ENCODE measurements at regions not wholly inside any gene's neighbourhood (a gene's known extent, or its start where the extent isn't known, plus 50 kb on each side); places are given as distances from the start of the nearest gene placed in this dataset.

DNA sequence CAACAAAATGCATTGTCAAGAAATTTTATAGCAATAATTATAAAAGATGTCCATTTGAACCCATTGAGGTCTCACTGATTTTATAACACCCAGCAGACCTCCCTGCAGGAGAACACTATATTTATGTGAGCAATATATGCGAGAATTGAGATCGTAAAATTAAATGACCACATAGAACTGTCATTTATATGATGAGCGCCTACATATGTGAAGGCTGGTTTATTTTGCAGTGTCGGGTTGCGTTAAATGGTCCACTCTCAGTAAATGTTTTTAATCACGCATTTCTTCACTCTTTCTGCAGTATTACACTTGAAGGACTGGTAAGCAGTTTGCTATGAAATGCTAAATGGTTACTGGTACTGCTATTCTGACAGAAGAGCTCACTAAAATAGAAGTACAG is 408.5 kb upstream of the AGTR1 start:
- TF ChIP-seq, protein P1, sequence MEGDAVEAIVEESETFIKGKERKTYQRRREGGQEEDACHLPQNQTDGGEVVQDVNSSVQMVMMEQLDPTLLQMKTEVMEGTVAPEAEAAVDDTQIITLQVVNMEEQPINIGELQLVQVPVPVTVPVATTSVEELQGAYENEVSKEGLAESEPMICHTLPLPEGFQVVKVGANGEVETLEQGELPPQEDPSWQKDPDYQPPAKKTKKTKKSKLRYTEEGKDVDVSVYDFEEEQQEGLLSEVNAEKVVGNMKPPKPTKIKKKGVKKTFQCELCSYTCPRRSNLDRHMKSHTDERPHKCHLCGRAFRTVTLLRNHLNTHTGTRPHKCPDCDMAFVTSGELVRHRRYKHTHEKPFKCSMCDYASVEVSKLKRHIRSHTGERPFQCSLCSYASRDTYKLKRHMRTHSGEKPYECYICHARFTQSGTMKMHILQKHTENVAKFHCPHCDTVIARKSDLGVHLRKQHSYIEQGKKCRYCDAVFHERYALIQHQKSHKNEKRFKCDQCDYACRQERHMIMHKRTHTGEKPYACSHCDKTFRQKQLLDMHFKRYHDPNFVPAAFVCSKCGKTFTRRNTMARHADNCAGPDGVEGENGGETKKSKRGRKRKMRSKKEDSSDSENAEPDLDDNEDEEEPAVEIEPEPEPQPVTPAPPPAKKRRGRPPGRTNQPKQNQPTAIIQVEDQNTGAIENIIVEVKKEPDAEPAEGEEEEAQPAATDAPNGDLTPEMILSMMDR (IDR thresholded peaks at IDR 0.05; ENCODE audit: insufficient read depth, low read length), result no peak
- H3K4me3 ChIP-seq (ENCODE audit: low read depth, low read length), result no peak overlapping the region
- no peak for DNase-seq (ENCODE audit: low read depth)

DNA sequence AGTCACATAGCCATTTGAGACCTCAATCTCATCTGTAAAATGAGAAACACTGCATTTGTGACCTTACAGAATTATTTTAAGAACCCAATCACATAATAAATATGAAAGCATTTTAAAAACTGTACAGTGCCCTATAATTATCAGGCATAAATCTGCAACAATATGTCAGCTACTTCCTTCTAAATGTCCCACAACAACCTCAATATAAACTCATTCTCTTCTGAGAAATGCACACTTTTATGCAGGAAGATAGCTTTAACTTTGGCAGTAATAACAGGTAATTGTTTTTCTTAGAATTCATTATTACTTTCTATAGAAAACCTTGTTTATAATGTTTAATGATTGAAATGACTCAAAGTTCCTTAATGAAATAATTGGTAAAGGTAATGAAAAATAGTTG is 400.7 kb upstream of the AGTR1 start:
- no peak for DNase-seq (ENCODE audit: low read depth)
- TF ChIP-seq, protein P1 (IDR thresholded peaks at IDR 0.05; ENCODE audit: insufficient read depth, low read length), result no peak
- H3K4me3 ChIP-seq (ENCODE audit: low read depth, low read length), result no peak overlapping the region

DNA sequence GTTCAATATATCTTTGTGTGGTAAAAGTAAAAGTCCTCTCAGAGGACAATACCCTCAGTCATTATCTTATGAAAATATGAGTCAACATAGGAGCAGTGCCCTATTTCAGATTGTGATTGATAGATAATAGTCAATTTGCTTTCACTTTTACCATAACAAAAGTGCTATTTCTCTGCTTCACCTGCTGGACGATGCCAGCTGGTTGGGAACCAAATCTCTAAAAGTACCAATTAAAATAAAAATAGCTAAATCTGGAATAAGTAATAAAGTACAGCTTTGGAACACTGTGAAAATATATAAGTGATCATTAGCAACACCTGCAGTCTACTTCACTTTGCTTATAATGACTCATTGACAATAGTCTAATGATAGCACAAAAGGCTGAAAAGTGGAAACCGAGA is 390.3 kb upstream of the AGTR1 start:
- H3K4me3 ChIP-seq (ENCODE audit: low read depth, low read length), result no peak overlapping the region
- TF ChIP-seq, protein P1 (IDR thresholded peaks at IDR 0.05; ENCODE audit: insufficient read depth, low read length), result no peak
- no peak for DNase-seq (ENCODE audit: low read depth)

DNA sequence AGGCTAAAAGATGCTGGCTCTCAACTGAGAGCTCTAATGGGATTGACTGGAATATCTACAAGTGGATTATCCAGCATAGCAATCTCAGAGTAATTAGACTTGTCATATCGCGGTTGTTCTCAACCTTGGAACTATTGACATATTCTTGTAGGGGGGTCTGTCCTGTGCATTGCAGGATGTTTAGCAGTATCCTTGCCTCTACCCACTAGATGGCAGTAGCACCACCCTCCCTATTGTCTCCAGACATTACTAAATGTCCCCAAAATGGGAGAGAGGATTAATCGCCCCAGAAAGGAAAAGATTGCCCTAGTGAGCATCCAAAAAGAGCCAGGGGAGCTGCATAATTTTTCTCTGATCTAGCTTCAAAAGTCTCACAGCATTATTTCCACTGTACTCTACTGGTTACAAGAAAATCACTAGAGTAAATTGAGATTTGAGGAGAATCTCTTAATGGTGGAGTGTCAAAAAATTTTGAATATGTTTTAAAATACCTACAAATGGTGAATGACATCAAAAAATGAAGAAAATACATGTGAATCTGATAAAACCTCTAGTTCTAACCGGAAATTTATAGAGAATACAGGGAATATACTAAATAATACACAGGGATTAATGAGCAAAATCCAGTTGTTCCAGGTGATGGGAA is 388.2 kb upstream of the AGTR1 start:
- peak; percentile 65 for DNase-seq (ENCODE audit: low read depth)
- H3K4me3 ChIP-seq (ENCODE audit: low read depth, low read length), result no peak overlapping the region
- TF ChIP-seq, protein P1 (IDR thresholded peaks at IDR 0.05; ENCODE audit: insufficient read depth, low read length), result peak; percentile 90

DNA sequence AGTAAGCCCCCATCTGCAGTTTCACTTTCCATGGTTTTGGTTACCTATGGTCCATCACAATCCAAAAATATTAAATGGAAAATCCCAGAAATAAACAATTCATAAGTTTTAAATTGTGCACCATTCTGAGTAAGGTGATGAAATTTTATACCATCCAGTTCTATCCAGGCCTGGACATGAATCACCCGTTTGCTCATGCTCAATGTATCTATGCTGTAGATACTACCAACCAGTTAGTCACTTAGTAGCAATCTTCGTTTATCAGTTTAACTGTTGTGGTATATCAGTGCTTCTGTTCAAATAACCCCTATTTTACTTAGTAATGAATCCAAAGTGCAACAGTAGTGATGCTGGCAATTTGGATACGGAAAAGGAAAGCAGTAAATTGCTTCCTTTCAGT is 381.9 kb upstream of the AGTR1 start:
- H3K4me3 ChIP-seq (ENCODE audit: low read depth, low read length), result no peak overlapping the region
- TF ChIP-seq, protein P1 (IDR thresholded peaks at IDR 0.05; ENCODE audit: insufficient read depth, low read length), result no peak
- no peak for DNase-seq (ENCODE audit: low read depth)

DNA sequence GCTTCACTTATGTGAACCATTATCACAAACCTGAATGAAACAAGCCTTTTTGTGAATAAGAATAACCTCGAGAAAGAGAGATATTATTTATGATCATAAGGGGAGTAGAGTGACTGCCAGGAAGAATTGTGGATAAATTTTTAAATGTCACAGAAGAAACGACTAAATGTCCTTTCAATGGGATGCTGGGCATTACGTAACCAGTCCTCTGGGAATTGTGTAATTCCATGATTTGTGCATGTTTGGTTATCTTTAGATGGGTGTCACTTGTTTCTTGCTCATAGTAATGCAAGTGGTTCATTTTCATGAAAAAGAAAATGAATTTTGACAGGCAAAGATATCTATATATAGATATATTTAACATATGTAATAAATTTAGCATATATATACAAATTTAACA is 379.5 kb upstream of the AGTR1 start:
- DNase-seq (ENCODE audit: low read depth), result peak; percentile 19
- H3K4me3 ChIP-seq (ENCODE audit: low read depth, low read length), result no peak overlapping the region
- TF ChIP-seq, protein P1 (IDR thresholded peaks at IDR 0.05; ENCODE audit: insufficient read depth, low read length), result no peak

Data from fibroblast of the aortic adventitia (primary cell).